Fibroblast of peridontal ligament (primary cell): ENCODE measurements at regions not wholly inside any gene's neighbourhood (a gene's known extent, or its start where the extent isn't known, plus 50 kb on each side); places are given as distances from the start of the nearest gene placed in this dataset.

Source experiments
- DNase-seq: peaks from one replicate; pipeline ENCODE4 v3.0.0-alpha.2; 2010; ENCODE audit errors: extremely low read depth

DNA sequence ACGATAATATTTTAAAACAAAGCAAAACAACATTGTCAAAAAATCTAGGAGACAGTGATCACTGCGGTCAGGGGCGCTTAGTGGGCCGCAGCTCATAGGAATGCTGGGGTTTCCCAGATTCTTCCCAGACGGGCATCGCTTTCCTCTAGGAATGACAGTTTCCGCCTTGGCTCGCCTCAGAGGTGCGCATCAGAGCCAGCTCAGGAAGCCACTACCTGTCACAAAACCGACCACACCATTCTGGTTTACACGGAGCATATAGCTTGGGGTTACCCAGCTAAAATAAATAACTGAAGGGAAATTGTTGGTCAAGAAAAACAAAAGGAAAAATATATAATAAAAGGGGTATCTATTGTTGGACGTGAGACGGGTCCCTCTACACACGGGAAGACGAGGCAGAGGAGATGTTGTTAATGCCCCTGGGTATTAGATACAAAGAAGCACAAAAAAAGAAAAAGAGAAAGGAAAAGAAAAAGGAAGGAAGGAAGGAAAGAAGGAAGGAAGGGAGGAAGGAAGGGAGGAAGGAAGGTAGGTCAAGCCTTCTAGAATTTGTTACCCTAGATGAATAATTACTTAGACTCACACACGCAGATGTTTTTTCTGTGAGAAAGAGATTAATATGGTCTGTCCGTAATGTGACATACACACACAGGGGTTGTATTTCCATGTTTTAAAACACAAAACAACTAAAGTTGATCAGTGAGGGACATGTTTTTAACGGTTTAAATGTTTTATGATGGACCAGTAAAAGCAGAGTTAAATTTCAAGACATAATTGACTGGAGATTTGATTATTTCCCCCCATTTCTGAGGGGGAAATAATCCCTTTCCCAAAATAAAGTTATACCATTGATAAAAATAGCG lies 292.4 kb upstream of the NFE2L3 start:
- no peak for DNase-seq

DNA sequence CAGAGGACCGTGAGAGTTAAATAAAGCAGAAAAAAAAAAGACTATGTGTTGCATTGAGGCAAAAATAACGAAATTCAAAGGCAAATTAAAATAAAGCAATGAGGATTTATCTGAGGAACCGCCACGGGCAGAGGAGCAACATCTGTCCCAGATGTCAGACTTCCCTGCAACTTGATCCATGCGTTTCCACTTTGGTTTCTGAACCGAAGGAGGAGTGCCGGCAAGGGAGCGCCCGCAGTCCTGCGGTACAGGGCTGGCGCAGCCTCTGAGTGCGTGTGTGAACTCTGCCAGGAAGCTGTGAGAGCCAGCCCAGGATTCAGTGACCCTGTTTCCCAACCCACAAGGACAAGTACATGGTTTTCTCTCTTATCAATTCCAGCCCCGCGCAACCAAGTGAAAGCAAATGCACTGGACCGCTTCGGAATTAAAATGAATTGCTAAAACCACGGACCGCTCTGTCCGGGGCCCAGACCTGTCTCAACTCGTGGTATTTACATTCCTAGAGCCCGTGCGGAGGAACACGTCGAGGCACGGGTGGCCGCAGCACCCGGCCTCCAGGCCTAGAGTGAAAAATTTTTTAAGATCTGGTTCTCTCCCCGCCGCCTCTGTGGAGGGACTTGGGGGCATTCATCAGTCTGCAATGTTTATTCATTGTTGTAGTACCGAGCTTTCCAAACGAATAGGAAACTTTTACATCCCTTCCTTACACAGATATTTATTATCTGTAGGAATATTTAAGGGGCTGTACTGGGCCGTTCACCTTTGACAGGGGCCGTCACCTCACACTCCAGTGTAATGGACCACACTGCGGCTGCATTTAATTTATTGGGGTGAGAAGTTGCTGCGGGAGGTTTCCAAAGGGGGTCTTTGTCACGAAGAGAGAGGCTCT lies 291.5 kb upstream of the NFE2L3 start:
- peak; percentile 43 for DNase-seq

DNA sequence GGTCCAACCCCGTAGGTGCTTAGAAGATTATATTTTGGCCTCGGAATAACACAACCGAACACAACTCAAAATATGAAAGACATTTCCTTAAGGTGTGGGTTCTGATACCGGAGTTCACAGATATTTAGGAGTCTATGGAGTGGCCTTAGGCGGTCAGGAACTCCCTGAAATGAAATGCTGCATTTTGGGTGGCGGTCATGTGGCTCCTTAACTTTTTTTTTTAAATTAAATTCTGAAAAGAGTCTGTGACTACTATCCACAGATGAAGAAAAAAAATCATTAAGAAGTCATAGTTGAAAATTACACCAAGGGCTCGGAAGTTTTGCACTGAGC lies 290.9 kb upstream of the NFE2L3 start:
- DNase-seq, result no peak

DNA sequence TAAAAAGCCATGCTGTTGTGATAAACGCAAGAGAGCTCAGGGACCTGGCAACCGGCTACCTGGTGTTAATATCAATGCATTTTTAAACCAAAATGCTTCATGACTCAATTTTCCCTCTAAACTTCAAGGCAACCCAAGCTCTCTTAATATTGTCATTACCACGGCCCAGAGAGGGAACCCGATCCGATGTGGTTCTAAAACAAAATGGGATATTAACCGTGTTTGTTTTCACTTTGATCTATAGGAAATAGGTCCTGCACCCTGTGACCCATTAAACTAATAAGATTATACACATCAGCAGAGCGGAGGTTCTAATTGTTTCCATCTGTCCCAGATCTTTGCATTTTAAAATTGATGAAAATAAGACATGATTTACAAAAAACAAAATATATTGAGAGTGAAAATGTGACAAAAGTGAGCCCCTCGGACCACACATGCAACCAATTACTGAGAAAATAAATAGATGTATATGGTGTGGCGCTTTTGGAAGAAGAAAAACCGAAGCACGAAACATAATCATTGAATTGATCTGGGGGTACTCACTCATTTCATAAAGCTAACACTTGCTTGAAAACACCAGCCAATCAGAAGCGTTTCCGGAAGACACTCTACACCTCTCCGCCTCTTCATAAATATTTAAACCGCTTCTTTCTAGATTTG lies 290.3 kb upstream of the NFE2L3 start:
- DNase-seq, result no peak

DNA sequence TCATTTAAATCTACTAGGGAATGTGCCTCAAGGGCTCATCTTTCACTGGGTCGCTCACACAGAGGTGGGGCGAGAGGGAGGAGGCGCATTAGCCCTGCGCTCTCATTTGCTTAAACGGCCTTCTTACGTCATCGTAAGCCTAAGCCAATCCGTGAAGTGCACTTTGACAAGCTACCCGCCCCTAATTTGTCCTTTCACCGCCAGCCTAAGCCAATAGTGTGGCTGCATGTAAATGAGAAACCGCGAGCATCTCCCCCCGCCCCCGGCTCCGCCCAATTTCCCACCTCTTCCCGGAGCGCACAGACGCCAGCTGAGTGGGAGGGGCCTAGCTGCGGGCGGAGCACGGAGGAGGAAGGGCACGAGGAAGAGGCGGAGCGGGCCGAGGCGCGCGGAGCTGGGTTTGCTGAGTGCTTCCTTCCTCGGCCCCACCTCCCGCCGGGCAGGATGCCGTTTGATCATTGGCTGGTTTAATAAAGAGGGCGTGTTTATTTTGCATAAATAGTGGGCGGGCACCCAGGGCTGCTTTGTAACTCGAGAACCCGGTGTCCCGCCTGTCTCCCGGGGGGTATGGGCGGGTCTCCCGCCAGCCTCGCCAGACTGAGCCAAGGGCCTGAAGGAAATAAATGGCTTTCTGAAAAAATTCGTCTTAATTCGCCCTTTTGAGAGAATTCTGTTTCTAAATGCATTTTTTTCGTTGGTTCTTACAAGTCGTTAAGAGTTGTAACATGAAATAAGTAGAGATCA lies 289.6 kb upstream of the NFE2L3 start:
- peak; percentile 100 for DNase-seq

DNA sequence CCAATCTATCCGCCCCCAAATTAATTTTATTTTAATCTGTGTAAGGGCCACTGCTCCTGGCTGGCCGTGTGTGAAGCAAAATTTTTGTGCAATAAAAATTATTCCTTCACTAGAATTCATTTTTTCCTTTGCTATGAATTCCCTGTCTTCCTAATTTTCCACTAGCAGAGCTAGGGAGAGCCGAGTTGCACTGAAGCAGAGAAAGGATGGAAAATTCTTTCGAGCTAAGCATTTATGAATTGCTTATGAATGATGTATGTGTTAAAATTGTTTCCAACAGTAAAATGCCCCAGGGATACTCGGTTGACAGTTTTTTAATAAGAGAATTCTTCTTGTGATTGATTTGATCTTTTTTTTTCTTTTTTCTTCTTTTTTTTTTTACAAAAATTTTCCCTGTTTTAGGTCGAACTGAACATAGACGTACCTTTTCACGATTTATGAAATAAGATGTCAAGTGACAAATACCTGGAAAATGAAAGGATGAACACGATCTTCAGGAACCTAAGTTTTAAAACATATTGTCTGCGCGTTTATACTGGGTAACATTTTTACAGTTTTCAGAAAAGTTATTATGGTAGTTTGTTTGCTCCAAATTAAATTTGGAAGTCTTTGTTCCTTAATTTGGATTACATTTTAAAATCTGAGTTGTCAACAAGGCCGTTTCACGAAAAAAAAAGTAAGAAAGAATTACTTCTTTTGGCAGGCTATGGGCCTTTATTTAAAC lies 288.8 kb upstream of the NFE2L3 start:
- DNase-seq, result no peak

DNA sequence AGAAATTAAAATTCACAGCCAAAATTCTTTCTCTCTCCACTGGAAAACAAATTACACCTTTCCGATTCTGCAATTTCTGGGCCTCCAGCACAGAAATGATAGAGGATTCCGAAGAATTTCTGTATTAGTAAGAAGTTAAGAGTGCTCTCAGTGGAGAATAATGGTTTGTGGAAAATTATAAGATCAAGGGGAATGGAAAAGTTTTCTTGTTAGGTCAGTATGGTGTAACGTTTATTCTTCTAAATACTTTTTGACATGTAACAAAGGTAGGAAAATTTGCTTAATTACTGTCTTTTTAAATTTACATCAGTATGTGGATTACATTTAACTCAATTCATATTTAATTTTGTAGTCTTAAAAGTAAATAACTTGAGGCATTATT lies 288.3 kb upstream of the NFE2L3 start:
- DNase-seq, result no peak

DNA sequence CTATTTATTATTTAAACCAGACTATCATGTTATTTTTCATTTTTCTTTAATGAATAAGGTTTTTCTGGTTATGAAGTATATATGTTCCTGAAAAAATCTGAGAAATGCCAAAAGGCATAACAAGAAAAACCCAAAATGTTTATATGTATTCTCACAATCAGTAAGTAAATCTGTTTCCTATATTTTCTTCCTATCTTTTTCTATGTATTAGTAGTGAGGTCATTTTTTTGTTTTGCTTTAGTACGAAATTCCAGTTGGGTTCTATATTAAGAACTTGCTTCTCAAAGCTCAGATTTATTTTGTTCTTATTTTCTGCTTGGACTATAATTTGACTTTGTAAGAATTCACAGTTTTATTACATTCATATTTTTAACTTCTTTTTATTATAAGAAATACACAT lies 287.5 kb upstream of the NFE2L3 start:
- DNase-seq, result no peak

DNA sequence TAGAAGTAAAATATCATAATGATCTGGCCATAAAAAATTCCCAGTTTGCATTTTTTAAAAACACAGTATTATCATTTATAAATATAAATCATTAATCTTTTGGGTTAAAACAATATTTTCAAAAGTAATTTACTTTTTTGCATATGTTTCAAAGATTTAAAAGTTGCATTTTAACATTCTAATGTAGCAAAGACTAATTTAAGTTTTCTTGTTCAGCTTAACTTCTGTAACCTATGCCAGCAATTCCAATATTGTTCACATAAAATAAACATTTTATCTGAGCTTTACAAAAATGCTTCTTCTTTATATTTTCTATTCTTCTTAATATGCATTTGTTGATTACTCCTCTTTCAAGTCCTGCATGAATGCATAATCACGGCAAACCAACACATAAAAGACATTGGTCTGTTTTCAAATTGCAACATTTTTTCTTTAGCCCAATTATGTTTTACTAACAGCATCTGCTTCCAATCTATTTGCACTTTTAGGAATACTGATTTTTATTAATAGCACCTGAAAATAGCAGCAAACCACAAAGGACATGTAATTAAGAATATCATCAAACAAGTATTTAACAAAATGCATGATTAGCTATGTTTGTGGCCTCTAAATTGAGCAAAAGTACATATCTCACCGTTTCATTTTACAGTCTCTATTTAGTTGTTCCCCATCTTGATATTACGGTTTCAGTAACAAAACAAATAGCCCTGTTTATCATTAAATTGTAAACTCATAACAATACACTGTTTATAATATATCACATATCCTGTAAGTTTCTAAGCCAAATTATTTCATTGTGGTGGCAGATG lies 286.9 kb upstream of the NFE2L3 start:
- DNase-seq, result no peak

DNA sequence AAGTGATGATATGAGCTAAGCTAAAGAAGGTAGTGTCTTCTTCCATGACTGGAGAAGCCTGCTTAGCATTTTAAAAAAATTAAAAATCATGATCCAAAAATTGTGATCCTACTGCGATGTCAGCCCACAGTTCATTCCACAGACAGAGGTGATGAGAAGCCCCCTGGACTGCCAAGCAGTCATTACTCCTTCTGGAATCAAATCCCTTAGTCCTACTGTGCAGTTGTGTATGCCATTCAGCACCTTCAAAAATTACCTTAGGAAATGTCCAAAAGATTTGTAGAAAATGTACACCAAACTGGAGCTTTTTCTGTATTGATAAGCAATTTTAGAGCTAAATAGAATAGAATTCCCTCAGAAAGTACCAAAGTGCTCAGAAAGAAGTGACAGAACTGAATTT lies 283.5 kb upstream of the NFE2L3 start:
- DNase-seq, result no peak

DNA sequence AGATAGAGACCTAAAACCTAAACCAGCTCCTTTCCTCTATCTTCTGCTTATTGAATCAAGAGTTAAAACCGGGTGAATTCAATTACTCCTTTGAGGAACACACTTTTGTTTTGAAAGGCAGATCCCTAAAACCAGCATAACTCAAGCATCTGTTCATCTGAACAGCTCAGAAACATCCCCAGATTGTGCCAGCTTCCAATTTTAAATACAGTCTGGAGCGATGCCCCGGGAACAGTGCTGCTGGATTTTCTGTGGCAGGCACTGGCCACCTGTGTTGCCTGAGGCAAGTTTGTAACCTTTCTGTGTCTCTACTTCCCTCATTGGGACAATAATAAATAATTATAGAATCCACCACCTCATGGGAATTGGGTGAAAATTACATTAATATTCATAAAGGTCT lies 281.4 kb upstream of the NFE2L3 start:
- no peak for DNase-seq

DNA sequence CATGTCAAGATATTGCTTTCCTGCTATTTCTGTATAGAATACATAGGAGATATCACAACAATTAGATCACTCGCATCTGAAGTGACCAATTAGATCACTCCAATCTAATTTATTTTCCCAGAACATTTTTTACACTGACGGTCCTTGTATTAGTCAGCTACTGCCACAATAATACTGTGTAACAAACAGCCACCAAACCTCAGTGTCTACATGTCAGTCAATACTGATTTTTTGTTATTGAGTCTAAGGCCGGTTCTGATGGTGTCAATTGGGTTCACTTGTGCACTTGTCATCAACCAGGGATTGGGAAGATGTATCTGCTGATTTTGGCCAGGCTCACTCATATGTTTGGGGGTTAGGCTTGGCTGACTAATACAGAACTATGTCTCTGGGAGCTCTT lies 275.9 kb upstream of the NFE2L3 start:
- DNase-seq, result no peak

DNA sequence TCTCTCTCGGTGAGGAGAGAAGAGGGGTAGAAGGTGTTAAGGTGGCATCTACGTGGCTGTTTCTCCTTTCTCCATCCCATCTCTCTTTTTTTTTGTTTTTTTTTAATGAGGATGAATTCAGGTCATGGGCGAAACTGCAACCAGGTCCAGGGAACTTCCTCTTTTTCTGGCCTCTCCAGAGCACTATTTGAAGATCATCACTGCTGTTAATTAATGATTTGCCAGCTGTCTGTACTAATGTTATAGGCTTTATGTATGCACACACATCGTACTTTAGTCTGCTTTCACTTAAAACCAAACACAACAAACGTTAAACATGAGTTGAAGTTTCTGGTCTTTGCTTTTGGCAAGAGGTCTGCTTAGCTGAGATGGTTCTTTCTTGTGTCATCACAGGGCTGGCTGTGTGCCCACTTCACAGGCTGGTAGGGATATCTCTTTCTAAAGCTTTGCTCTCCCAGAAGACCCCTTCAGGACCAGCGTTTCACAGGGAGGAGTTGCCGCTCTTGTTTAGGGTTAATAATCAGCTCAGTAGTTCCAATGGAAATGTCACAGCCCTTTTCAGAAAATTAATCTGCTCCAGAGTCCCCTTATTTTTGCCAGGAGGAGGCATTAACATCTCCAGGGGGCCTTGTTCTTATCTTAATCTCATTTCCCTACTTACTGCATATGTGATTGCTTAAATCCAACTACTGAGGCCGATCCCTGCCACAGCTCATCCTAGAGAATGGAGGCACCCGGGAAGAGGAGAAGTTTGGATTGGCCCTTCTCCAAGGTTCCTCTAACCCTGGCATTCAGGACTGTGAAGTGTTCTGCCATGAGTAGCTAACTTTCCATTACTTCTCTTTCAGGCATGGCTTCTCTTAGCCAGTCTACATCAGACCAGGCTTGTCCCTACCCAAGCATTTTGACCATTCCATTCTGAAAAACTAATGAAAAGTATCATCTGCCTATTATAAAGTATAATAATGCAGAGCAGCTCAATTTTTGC lies 273.9 kb upstream of the NFE2L3 start:
- no peak for DNase-seq

DNA sequence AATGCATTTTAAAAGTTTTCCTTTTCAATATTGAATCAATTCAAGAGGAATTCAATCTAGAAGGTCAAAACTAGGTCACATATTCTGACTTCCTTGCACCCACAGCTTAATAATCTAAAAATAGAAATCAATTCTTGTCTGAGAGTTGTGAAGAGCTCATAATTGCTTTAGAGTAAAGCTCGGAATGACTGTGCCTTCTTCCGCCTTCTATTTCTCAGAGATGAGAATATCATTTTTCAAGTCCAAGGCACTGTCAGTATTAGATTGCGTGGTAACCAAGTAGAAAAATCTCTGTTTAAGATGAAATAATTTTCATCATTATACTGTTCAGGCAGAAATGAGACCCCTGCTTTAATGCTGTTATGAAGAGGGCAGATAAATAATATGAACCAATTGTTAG lies 272.2 kb upstream of the NFE2L3 start:
- DNase-seq, result no peak

DNA sequence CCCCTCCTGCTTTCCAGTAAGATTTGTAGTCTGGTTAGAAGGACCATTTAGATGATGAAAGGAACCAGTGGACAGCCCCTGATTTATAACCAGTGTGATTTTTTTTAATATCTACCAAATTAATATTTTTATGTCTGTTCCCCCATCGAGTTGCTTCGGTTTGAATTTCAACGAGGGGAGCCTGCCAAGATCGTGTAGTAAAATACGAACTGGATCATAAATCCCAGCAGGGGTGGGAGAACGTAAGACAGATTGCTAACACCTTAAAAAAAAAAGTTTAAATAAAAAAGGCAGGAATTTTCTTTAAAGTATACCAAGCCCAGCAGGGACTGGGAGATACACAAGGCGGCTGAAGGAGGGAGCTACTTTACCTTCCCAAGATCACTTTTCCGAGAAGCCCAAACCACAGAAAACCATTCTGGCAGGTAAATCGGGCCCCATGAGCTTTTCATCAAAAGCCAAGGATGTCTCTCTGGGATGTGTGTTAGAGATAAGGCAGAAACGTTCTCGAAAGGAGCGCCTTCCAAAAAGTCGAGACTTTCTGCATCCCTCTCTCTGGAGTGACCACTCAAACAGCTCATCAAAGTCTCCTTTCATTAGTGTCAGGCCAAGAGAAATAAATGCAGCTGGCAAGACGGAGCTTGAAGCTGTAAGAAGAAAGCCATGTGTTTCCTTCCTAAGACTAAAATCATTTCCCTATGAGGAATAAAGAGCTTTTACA lies 270.5 kb upstream of the NFE2L3 start:
- DNase-seq, result no peak

DNA sequence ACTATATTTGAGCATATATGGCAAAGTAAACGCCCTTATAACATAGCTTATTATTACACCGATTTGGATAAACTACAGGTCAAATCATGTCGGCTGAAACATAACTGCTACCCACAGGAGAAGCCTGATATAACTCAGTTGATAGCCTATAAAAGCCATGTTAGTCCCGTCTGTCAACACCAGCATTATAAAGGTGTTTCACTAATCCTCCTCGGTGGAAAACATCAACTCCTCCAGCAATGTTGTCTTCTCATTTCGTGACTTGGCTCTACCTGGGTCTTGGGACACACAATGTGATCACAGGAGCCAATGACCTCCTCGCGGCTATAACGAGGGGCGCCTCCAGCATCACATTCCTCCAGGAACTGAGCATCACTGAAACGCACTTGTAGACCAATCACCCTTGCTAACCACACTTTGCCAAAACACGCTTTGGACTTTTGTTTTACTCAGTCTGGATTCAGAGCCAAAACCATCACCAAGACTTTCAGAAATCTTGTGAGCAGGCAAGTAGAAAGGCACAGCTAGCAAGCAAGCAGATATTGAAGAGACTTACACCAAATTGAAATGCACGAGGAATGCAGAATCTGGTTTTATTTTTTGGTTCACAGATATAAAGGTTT lies 269.7 kb upstream of the NFE2L3 start:
- DNase-seq, result no peak

DNA sequence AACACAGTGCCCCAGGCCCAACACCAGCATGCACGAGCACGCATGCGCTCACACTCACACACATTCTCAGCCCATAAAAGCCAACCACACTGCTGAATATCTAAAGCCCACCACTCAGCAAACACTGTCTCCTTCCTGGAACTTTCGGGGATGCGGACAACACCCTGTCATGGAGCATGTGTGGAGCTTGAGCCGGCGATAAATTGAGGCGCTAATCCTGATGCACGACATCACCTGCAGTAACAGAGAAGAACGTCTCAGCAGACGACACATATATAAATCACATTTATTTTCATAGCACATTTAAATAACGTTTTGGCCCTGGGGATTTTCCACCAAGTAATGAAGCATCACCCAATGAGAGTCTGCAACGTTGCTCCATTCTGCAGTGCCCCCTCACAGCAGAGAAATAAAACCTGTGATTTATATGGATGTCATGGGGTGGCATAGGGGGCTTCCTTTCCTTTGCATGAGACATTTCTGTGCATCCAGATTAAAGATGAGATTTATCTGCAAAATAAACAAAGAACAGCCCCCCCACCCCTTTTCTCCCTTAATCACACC lies 267.7 kb upstream of the NFE2L3 start:
- DNase-seq, result no peak
